ENCODE measurements at regions not wholly inside any gene's neighbourhood (a gene's known extent, or its start where the extent isn't known, plus 50 kb on each side); places are given as distances from the start of the nearest gene placed in this dataset.

DNA sequence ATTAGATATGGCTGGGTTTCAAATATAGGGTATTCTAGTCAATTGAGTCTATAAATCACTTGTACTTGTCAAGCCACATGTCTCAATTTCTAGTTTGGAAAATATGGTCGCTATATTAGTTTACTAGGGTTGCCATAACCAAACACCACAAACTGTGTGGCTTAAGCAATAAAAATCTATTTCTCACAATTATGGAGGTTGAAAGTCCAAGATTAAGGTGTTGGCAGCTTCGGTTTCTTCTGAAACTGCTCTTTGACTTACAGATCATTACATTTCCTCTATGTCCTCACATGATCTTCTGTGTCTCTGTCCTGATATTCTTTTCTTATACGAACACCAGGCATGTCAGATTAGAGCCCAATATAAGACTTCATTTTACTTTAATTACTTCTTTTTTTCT, 55.8 kb upstream of the BASP1 start:
- ATAC-seq: no peak

DNA sequence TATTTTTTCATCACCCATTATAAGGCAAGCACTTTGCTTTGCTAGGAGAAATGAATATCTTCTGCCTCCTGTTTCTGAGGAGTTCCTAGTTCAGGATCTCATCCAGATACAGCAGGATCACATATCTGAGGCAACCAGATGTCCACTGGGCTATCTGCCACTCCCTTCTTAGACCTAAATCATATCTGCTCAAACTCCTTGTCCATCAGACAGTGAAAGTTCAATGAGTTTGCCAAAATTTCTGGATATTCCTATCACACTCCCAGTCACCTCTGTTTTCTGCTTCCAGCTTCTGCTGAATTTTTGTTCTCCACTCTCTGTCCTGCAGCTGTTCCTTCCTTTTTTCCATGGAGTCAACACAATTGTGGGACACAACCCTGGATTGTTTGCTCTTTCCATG, 54.2 kb upstream of the BASP1 start:
- TF ChIP-seq, protein P1, sequence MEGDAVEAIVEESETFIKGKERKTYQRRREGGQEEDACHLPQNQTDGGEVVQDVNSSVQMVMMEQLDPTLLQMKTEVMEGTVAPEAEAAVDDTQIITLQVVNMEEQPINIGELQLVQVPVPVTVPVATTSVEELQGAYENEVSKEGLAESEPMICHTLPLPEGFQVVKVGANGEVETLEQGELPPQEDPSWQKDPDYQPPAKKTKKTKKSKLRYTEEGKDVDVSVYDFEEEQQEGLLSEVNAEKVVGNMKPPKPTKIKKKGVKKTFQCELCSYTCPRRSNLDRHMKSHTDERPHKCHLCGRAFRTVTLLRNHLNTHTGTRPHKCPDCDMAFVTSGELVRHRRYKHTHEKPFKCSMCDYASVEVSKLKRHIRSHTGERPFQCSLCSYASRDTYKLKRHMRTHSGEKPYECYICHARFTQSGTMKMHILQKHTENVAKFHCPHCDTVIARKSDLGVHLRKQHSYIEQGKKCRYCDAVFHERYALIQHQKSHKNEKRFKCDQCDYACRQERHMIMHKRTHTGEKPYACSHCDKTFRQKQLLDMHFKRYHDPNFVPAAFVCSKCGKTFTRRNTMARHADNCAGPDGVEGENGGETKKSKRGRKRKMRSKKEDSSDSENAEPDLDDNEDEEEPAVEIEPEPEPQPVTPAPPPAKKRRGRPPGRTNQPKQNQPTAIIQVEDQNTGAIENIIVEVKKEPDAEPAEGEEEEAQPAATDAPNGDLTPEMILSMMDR (IDR thresholded peaks at IDR 0.05): no peak
- ATAC-seq: no peak
- DNase-seq: no peak
- Histone ChIP-seq H3K27ac (no peak overlapping the region), H3K27me3 (ENCODE audit: low read depth) (no peaks in the 10 kb centered on the region), H3K9me3 (no peaks in the 10 kb centered on the region), H3K36me3 (no peaks in the 10 kb centered on the region), H3K4me1 (peaks cover 5% of the 10 kb centered on the region), H3K4me3 (no peak overlapping the region)
- intact Hi-C loops (cut with DNase I): no loop called here

More for the DNA sequence above, 55.8 kb upstream of the BASP1 start:
- Histone ChIP-seq H3K27ac (no peak overlapping the region), H3K27me3 (ENCODE audit: low read depth) (no peaks in the 10 kb centered on the region), H3K4me1 (no peaks in the 10 kb centered on the region), H3K9me3 (no peaks in the 10 kb centered on the region), H3K36me3 (no peaks in the 10 kb centered on the region), H3K4me3 (no peak overlapping the region)
- no peak for DNase-seq
- TF ChIP-seq, protein P1 (IDR thresholded peaks at IDR 0.05): no peak
- intact Hi-C loops (cut with DNase I): no loop called here

DNA sequence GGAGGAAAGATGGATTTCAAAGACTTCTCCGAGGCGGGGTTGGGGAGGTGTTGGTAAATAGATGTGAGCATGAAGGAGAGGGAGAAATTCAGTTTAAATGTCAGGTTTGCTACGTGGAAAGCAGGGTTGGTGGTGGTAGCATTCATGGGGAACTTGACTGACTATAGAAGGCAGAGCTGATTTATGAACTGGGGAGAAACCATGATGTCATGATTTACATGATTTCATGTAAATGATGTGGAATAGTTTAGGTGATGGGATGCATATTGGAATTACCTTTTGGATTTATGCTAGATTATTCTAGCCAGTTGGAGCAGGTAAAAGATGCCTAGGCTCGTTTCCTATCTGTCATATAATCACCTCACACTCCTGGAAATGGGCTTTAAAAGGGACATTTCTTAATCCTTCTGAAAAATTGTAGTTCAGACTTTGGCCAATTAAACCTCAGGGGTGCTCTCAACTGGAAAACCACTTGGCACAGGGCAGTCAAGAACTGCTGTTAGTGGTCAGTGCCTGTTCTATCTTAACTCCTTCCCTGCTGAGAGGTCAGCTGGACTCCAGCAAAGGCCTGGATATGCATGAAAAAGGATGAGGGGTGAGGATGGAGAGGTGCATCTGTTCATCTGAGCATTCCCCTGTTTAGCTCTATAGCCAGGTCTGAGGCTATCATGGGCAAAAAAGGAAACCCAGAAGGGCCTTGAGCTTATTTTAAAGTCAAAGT, 50.1 kb upstream of the BASP1 start:
- Histone ChIP-seq H3K27ac (no peak overlapping the region), H3K4me3 (no peak overlapping the region), H3K9me3 (no peaks in the 10 kb centered on the region), H3K36me3 (no peaks in the 10 kb centered on the region), H3K27me3 (ENCODE audit: low read depth) (no peaks in the 10 kb centered on the region), H3K4me1 (peaks cover 27% of the 10 kb centered on the region)
- intact Hi-C loops (cut with DNase I): no loop called here
- ATAC-seq: no peak
- no peak for DNase-seq
- TF ChIP-seq, protein P1 (IDR thresholded peaks at IDR 0.05): no peak
